Endothelial cell of umbilical vein (primary cell): ENCODE measurements at regions not wholly inside any gene's neighbourhood (a gene's known extent, or its start where the extent isn't known, plus 50 kb on each side); places are given as distances from the start of the nearest gene placed in this dataset.
"Not testable (repeated sequence)": the region's sequence is repeated elsewhere in the genome, so short reads cannot be mapped to it uniquely, and the experiment has no call there.

Source experiments
- BruUV-seq: library from RNA; stranded (reverse); fragments of 400-500 nt; replicated peaks from 2 replicates; lab custom pipeline; 2021; lab: Mats Ljungman, UMichigan
- CTCF ChIA-PET: fragments of 300-600, 350-600 bp; sonication (Branson Sonifier 250); formaldehyde crosslinking; loops from one replicate; lab custom pipeline; 2021; ENCODE audit warnings: antibody characterized with exemption, inconsistent platforms; lab: Charles Lee
- POLR2A ChIA-PET: fragments of 300-600, 350-600 bp; sonication (Branson Sonifier 250); formaldehyde crosslinking; loops from one replicate; lab custom pipeline; 2021; ENCODE audit warnings: antibody characterized with exemption, inconsistent platforms; lab: Charles Lee
- DNase-seq: peaks from one replicate; pipeline ENCODE4 v3.0.0-alpha.2; 2011; ENCODE audit warnings: low read depth, low spot score
- FAIRE-seq: peaks from 2 replicates; lab custom pipeline; 2011; peaks lifted over from hg19 to GRCh38; lab: Jason Lieb, UNC
- H2AFZ ChIP-seq: 2 replicates; pipeline ENCODE4 v1.6.0; 2012; ENCODE audit warnings: low read depth, low read length, control low read depth, inconsistent platforms
- H3K27ac ChIP-seq: 2 replicates; pipeline ENCODE4 v1.5.1; 2011; ENCODE audit warnings: low read depth, mild to moderate bottlenecking, control low read depth, low read length, moderate library complexity; ENCODE audit not compliant: insufficient read depth
- H3K27me3 ChIP-seq, 2 experiments: 2 replicates each; pipeline versions ENCODE4 v1.6.0 to v1.6.1; 2011; ENCODE audit warnings: low read length in 2 of 2, mixed read lengths in 1 of 2; ENCODE audit not compliant: control insufficient read depth in 2 of 2, insufficient read depth in 2 of 2
- H3K36me3 ChIP-seq, 2 experiments: 2 replicates in 1 of 2; 3 replicates in 1 of 2; pipeline ENCODE4 v1.5.1; 2011; ENCODE audit warnings: low read length in 2 of 2, mild to moderate bottlenecking in 1 of 2, moderate library complexity in 1 of 2; ENCODE audit not compliant: control insufficient read depth in 2 of 2, insufficient read depth in 2 of 2; ENCODE audit errors: extremely low read depth in 1 of 2
- H3K4me1 ChIP-seq: 3 replicates; pipeline ENCODE4 v1.5.1; 2011; ENCODE audit warnings: mild to moderate bottlenecking, low read length; ENCODE audit not compliant: control insufficient read depth, insufficient read depth; ENCODE audit errors: extremely low read depth
- H3K4me2 ChIP-seq: 2 replicates; pipeline ENCODE4 v1.6.1; 2011; ENCODE audit warnings: low read length, control low read depth, mixed read lengths; ENCODE audit not compliant: insufficient read depth
- H3K4me3 ChIP-seq, 3 experiments: fragments of 200-600 bp in 1 of 3; sonication (generic), shearing (Covaris generic) in 1 of 3; replicated peaks in 1 of 3; 2 replicates each; pipeline ENCODE4 v1.5.1; 2011 to 2016; ENCODE audit warnings: control low read depth in 3 of 3, low read length in 3 of 3, mild to moderate bottlenecking in 2 of 3, inconsistent platforms in 1 of 3, low read depth in 1 of 3, moderate library complexity in 1 of 3; ENCODE audit not compliant: insufficient read depth in 1 of 3
- H3K79me2 ChIP-seq: 2 replicates; pipeline ENCODE4 v1.6.0; 2012; ENCODE audit warnings: low read length, inconsistent platforms; ENCODE audit not compliant: control insufficient read depth, insufficient read depth
- H3K9ac ChIP-seq: replicated peaks from 2 replicates; pipeline ENCODE3; 2011; ENCODE audit warnings: low read length, control low read depth; ENCODE audit not compliant: insufficient read depth; ENCODE audit errors: extremely low read depth
- H3K9me1 ChIP-seq: replicated peaks from 3 replicates; pipeline ENCODE4 v1.6.0; 2011; ENCODE audit warnings: mild to moderate bottlenecking, low read length; ENCODE audit not compliant: control insufficient read depth, insufficient read depth; ENCODE audit errors: extremely low read depth
- H3K9me3 ChIP-seq: replicated peaks from 2 replicates; pipeline ENCODE4 v1.5.1; 2012; ENCODE audit warnings: low read length, inconsistent platforms; ENCODE audit not compliant: control insufficient read depth, insufficient read depth
- H4K20me1 ChIP-seq: replicated peaks from 2 replicates; pipeline ENCODE3; 2011; ENCODE audit warnings: mild to moderate bottlenecking, low read length; ENCODE audit not compliant: control insufficient read depth, insufficient read depth; ENCODE audit errors: extremely low read depth
- JUN ChIP-seq: IDR thresholded peaks from 2 replicates; pipeline ENCODE4 v1.6.1; 2011; ENCODE audit warnings: borderline replicate concordance, low read depth; ENCODE audit not compliant: insufficient read length, insufficient read depth
- dilution Hi-C: fragments of 300-500 bp; cut with MboI; formaldehyde crosslinking; loops from one replicate; pipeline ENCODE4 v1.15.0; 2019; ENCODE audit warnings: low sequenced_read_pairs; ENCODE audit not compliant: extremely low pct_ligation_motif_present
- intact Hi-C: fragments of 100-400 bp; cut with micrococcal nuclease; formaldehyde crosslinking; loops from one replicate; pipeline ENCODE4 v1.10.0; 2022

- ChIA-PET CTCF (no interaction called here), POLR2A (no interaction called here)
- no peak overlapping the region for H3K4me2 ChIP-seq
- H3K9me3 ChIP-seq = no peaks in the 10 kb centered on the region
- H3K27me3 ChIP-seq = no peaks in the 10 kb centered on the region
- dilution Hi-C loops = no loop called here
- intact Hi-C loops = no loop called here
- H4K20me1 ChIP-seq = no peaks in the 10 kb centered on the region
- no peak overlapping the region for H2AFZ ChIP-seq
- no peaks in the 10 kb centered on the region for H3K79me2 ChIP-seq
- DNase-seq (no peak), FAIRE-seq (no peak)
- no peak for TF ChIP-seq JUN
- no peak overlapping the region for H3K27ac ChIP-seq
- H3K4me1 ChIP-seq = no peaks in the 10 kb centered on the region
- no peak overlapping the region for H3K4me3 ChIP-seq
- no peaks in the 10 kb centered on the region for H3K36me3 ChIP-seq
- BruUV-seq = no TSS peak
- no peak overlapping the region for H3K9ac ChIP-seq
- H3K9me1 ChIP-seq = no peaks in the 10 kb centered on the region
Observed at GRCh38 chr1:168836469-168836868, 107.5 kb upstream of the DPT start.

DNA sequence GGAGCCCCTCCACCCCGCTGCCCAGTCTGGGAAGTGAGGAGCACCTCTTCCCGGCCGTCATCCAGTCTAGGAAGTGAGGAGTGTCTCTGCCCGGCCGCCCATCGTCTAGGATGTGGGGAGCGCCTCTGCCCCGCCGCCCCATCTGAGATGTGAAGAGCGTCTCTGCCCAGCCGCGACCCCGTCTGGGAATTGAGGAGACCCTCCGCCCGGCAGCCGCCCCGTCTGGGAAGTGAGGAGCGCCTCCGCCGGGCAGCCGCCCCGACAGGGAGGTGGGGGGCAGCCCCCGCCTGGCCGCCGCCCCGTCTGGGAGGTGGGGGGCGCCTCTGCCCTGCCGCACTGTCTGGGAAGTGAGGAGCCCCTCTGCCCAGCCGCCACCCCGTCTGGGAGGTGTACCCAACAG is 108.2 kb upstream of the DPT start:
- H3K27me3 ChIP-seq, H2AFZ ChIP-seq, BruUV-seq, H3K4me2 ChIP-seq, H3K9me3 ChIP-seq, H3K9me1 ChIP-seq, DNase-seq, H3K9ac ChIP-seq, dilution Hi-C loops, H3K36me3 ChIP-seq, FAIRE-seq, CTCF ChIA-PET, H3K4me1 ChIP-seq, H4K20me1 ChIP-seq, intact Hi-C loops, H3K27ac ChIP-seq, POLR2A ChIA-PET, H3K4me3 ChIP-seq, H3K79me2 ChIP-seq: not testable (repeated sequence)
